Thyroid gland (tissue), 4 donors: ENCODE measurements at regions not wholly inside any gene's neighbourhood (a gene's known extent, or its start where the extent isn't known, plus 50 kb on each side); places are given as distances from the start of the nearest gene placed in this dataset.

Experiments used
- POLR2A ChIP-seq, 2 donors: fragments of 450-650 bp; IDR thresholded peaks; one replicate each; pipeline ENCODE4 v1.6.1; 2017; ENCODE audit warnings: antibody characterized with exemption in 2 of 2, mild to moderate bottlenecking in 2 of 2, moderate library complexity in 1 of 2
- TF ChIP-seq, protein P1 (sequence below), 6 experiments: fragments of 200-600 bp in 3 of 6; fragments of 450-650 bp in 3 of 6; sonication (generic) in 3 of 6; IDR thresholded peaks; one replicate each; pipeline ENCODE4 v1.5.1; 2016 to 2019; ENCODE audit warnings: antibody characterized with exemption in 6 of 6, mild to moderate bottlenecking in 2 of 6, inconsistent platforms in 1 of 6, moderate library complexity in 1 of 6

DNA sequence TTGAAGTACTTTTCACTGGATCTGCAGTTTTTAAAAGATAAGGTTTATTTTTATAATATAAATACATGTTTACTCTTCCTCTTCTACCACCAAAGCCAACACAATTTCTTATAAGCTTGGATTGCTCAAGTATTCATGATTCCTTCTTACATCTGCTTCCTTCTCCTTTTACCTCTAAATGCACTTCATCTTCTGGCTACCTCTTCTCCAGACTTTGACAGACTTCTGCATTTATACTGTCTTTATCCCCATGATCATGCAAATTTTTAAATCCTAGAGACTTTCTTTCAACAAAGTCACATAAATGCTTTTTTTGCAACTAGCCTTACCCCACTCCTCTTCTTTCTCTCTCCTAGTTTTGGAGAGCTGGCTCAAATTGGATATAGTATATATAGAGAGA, 142.9 kb downstream of the TFAP2B start:
- TF ChIP-seq, protein P1, sequence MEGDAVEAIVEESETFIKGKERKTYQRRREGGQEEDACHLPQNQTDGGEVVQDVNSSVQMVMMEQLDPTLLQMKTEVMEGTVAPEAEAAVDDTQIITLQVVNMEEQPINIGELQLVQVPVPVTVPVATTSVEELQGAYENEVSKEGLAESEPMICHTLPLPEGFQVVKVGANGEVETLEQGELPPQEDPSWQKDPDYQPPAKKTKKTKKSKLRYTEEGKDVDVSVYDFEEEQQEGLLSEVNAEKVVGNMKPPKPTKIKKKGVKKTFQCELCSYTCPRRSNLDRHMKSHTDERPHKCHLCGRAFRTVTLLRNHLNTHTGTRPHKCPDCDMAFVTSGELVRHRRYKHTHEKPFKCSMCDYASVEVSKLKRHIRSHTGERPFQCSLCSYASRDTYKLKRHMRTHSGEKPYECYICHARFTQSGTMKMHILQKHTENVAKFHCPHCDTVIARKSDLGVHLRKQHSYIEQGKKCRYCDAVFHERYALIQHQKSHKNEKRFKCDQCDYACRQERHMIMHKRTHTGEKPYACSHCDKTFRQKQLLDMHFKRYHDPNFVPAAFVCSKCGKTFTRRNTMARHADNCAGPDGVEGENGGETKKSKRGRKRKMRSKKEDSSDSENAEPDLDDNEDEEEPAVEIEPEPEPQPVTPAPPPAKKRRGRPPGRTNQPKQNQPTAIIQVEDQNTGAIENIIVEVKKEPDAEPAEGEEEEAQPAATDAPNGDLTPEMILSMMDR (IDR thresholded peaks at IDR 0.05), result no peak
- TF ChIP-seq POLR2A (IDR thresholded peaks at IDR 0.05), result no peak
